ENCODE measurements at regions not wholly inside any gene's neighbourhood (a gene's known extent, or its start where the extent isn't known, plus 50 kb on each side); places are given as distances from the start of the nearest gene placed in this dataset.

DNA sequence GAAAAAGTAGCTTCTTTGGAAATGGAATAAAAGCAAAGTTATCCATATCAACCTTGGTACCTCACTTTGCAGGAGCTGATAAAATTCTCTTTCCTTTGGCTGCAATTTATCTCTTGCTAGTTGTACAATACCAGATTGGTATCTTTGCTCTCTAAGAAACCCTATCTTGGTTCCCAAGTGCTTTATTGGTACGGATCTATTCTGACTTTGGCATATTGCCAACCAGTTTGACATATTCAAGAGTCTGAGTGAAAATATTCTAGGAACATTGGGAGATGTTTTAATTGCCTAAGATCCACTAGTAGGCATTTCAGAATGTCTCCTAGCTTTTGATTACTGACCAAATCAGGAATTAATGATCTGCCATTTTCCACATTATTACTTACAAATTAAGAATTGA, 167.2 kb upstream of the ATP2B1 start:
- Histone ChIP-seq H3K27ac (ENCODE audit: low read length) (no peak overlapping the region), H3K4me2 (ENCODE audit: low read length) (no peak overlapping the region), H3K4me3 (ENCODE audit: low read length) (no peak overlapping the region), H3K79me2 (replicated peaks; ENCODE audit: insufficient read depth, low read length) (no peaks in the 10 kb centered on the region), H2AFZ (ENCODE audit: low read depth, low read length) (no peak overlapping the region), H3K9me3 (ENCODE audit: low read length) (no peaks in the 10 kb centered on the region), H3F3A (ENCODE audit: insufficient read depth, low read length, poor library complexity, severe bottlenecking) (no peaks in the 10 kb centered on the region), H3K36me3 (ENCODE audit: insufficient read depth, low read length) (no peaks in the 10 kb centered on the region), H3K9me2 (ENCODE audit: insufficient read depth, low read length) (no peaks in the 10 kb centered on the region), H4K20me1 (ENCODE audit: insufficient read depth) (no peaks in the 10 kb centered on the region), H3K27me3 (ENCODE audit: insufficient read depth, low read depth, low read length) (no peaks in the 10 kb centered on the region), H3K9ac (ENCODE audit: low read length) (no peak overlapping the region)
- TF ChIP-seq POLR2AphosphoS5 (IDR thresholded peaks at IDR 0.05), result no peak
- TF ChIP-seq EZH2 (IDR thresholded peaks at IDR 0.05; ENCODE audit: borderline replicate concordance, insufficient read depth, low read length, poor library complexity, severe bottlenecking), result no peak

DNA sequence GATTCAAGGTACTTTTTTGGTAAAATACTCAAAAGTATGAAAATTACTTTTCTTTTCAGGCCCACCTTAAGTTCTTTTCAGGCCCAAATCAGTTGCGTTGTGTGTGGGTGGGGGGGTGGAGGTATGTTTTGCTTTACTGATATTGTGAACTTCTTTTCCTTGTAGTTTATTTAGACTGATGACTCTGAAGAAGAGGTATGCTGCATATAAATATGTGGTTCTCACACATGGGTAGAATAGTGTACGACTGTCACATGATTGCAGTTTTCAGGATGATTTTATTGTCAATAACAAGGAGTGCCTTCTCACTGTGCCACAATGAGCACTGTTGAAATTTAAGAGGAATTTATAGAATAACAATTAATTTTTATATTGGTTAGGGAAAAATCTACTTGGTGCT, 166.6 kb upstream of the ATP2B1 start:
- no peaks in the 10 kb centered on the region for H3K9me3 ChIP-seq (ENCODE audit: low read length)
- no peak overlapping the region for H2AFZ ChIP-seq (ENCODE audit: low read depth, low read length)
- no peak overlapping the region for H3K9ac ChIP-seq (ENCODE audit: low read length)
- H3K79me2 ChIP-seq (replicated peaks; ENCODE audit: insufficient read depth, low read length), result no peaks in the 10 kb centered on the region
- no peak overlapping the region for H3K4me3 ChIP-seq (ENCODE audit: low read length)
- H3K4me2 ChIP-seq (ENCODE audit: low read length), result no peak overlapping the region
- TF ChIP-seq EP300 (conservative IDR thresholded peaks at IDR 0.05; ENCODE audit: poor library complexity, severe bottlenecking), result no peak
- TF ChIP-seq TAF1 (IDR thresholded peaks at IDR 0.05; ENCODE audit: low read depth), result no peak
- no peak for TF ChIP-seq RAD21 (conservative IDR thresholded peaks at IDR 0.05)
- TF ChIP-seq, protein P1, sequence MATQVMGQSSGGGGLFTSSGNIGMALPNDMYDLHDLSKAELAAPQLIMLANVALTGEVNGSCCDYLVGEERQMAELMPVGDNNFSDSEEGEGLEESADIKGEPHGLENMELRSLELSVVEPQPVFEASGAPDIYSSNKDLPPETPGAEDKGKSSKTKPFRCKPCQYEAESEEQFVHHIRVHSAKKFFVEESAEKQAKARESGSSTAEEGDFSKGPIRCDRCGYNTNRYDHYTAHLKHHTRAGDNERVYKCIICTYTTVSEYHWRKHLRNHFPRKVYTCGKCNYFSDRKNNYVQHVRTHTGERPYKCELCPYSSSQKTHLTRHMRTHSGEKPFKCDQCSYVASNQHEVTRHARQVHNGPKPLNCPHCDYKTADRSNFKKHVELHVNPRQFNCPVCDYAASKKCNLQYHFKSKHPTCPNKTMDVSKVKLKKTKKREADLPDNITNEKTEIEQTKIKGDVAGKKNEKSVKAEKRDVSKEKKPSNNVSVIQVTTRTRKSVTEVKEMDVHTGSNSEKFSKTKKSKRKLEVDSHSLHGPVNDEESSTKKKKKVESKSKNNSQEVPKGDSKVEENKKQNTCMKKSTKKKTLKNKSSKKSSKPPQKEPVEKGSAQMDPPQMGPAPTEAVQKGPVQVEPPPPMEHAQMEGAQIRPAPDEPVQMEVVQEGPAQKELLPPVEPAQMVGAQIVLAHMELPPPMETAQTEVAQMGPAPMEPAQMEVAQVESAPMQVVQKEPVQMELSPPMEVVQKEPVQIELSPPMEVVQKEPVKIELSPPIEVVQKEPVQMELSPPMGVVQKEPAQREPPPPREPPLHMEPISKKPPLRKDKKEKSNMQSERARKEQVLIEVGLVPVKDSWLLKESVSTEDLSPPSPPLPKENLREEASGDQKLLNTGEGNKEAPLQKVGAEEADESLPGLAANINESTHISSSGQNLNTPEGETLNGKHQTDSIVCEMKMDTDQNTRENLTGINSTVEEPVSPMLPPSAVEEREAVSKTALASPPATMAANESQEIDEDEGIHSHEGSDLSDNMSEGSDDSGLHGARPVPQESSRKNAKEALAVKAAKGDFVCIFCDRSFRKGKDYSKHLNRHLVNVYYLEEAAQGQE (IDR thresholded peaks at IDR 0.05; ENCODE audit: borderline replicate concordance), result no peak
- no peak for TF ChIP-seq EZH2 (IDR thresholded peaks at IDR 0.05; ENCODE audit: borderline replicate concordance, insufficient read depth, low read length, poor library complexity, severe bottlenecking)
- TF ChIP-seq CTCF (IDR thresholded peaks at IDR 0.05; ENCODE audit: poor library complexity, severe bottlenecking), result no peak
- TF ChIP-seq SMC3 (conservative IDR thresholded peaks at IDR 0.05; ENCODE audit: poor library complexity), result no peak
- no peak for TF ChIP-seq POLR2AphosphoS5 (IDR thresholded peaks at IDR 0.05)
- TF ChIP-seq MXI1 (conservative IDR thresholded peaks at IDR 0.05; ENCODE audit: poor library complexity, severe bottlenecking), result no peak
- no peaks in the 10 kb centered on the region for H3K27me3 ChIP-seq (ENCODE audit: insufficient read depth, low read depth, low read length)
- no peak overlapping the region for H3K27ac ChIP-seq (ENCODE audit: low read length)
- H3K36me3 ChIP-seq (ENCODE audit: insufficient read depth, low read length), result no peaks in the 10 kb centered on the region
- H3K9me2 ChIP-seq (ENCODE audit: insufficient read depth, low read length), result no peaks in the 10 kb centered on the region
- no peaks in the 10 kb centered on the region for H3F3A ChIP-seq (ENCODE audit: insufficient read depth, low read length, poor library complexity, severe bottlenecking)
- H4K20me1 ChIP-seq (ENCODE audit: insufficient read depth), result no peaks in the 10 kb centered on the region

- H3K27ac ChIP-seq (ENCODE audit: low read length), result no peak overlapping the region
- TF ChIP-seq SMC3 (conservative IDR thresholded peaks at IDR 0.05; ENCODE audit: poor library complexity), result no peak
- TF ChIP-seq, protein P1 (IDR thresholded peaks at IDR 0.05; ENCODE audit: borderline replicate concordance), result no peak
- TF ChIP-seq RAD21 (conservative IDR thresholded peaks at IDR 0.05), result no peak
- TF ChIP-seq MXI1 (conservative IDR thresholded peaks at IDR 0.05; ENCODE audit: poor library complexity, severe bottlenecking), result no peak
- no peak for TF ChIP-seq TAF1 (IDR thresholded peaks at IDR 0.05; ENCODE audit: low read depth)
Observed at GRCh38 chr12:89874146-89874545, 165.5 kb upstream of the ATP2B1 start.

More at GRCh38 chr12:89874146-89874545, 165.5 kb upstream of the ATP2B1 start:
- Histone ChIP-seq H3K9me2 (ENCODE audit: insufficient read depth, low read length) (no peaks in the 10 kb centered on the region), H3K36me3 (ENCODE audit: insufficient read depth, low read length) (no peaks in the 10 kb centered on the region), H4K20me1 (ENCODE audit: insufficient read depth) (no peaks in the 10 kb centered on the region), H3K79me2 (replicated peaks; ENCODE audit: insufficient read depth, low read length) (no peaks in the 10 kb centered on the region), H3K4me3 (ENCODE audit: low read length) (no peak overlapping the region), H3F3A (ENCODE audit: insufficient read depth, low read length, poor library complexity, severe bottlenecking) (no peaks in the 10 kb centered on the region), H2AFZ (ENCODE audit: low read depth, low read length) (no peak overlapping the region), H3K4me2 (ENCODE audit: low read length) (no peak overlapping the region), H3K9me3 (ENCODE audit: low read length) (no peaks in the 10 kb centered on the region), H3K27me3 (ENCODE audit: insufficient read depth, low read depth, low read length) (no peaks in the 10 kb centered on the region), H3K9ac (ENCODE audit: low read length) (no peak overlapping the region)

Measured in neural cell (in vitro differentiated cells).